PC-9 (cell line): ENCODE measurements at regions not wholly inside any gene's neighbourhood (a gene's known extent, or its start where the extent isn't known, plus 50 kb on each side); places are given as distances from the start of the nearest gene placed in this dataset.

Experiments used
- BruUV-seq: library from RNA; stranded (reverse); fragments of 400-500 nt; replicated peaks from 2 replicates; lab custom pipeline; 2021; lab: Mats Ljungman, UMichigan
- CTCF ChIA-PET: fragments of 300-600 bp; sonication (Branson Sonifier 250); formaldehyde crosslinking; loops from one replicate; lab custom pipeline; 2022; ENCODE audit warnings: antibody characterized with exemption; lab: Charles Lee
- POLR2A ChIA-PET: fragments of 300-600 bp; sonication (Branson Sonifier 250); formaldehyde crosslinking; loops from one replicate; lab custom pipeline; 2022; ENCODE audit warnings: antibody characterized with exemption; ENCODE audit not compliant: unreplicated experiment; lab: Charles Lee
- DNase-seq, 2 experiments: peaks; one replicate each; pipeline versions ENCODE4 v3.0.0 to v3.0.0-alpha.2; 2015 to 2022; ENCODE audit warnings: mixed read lengths in 1 of 2
- H2AFZ ChIP-seq: fragments of 200-600 bp; sonication (generic); 2 replicates; pipeline ENCODE4 v1.8.1; 2017; ENCODE audit warnings: antibody characterized with exemption
- H3F3A ChIP-seq: fragments of 200-600 bp; sonication (generic); 2 replicates; pipeline ENCODE4 v1.8.1; 2017; ENCODE audit warnings: antibody characterized with exemption, mild to moderate bottlenecking, low read depth; ENCODE audit not compliant: insufficient read depth
- H3K27ac ChIP-seq: fragments of 200-600 bp; sonication (generic); 2 replicates; pipeline ENCODE4 v1.6.1; 2016; ENCODE audit warnings: mixed run types
- H3K27me3 ChIP-seq: fragments of 200-600 bp; sonication (generic); 2 replicates; pipeline ENCODE4 v1.6.1; 2016; ENCODE audit warnings: low read depth, mixed run types; ENCODE audit not compliant: insufficient read depth
- H3K36me3 ChIP-seq: fragments of 200-600 bp; sonication (generic); 2 replicates; pipeline ENCODE4 v1.6.1; 2016; ENCODE audit warnings: low read depth, mixed run types
- H3K4me1 ChIP-seq: fragments of 200-600 bp; sonication (generic); replicated peaks from 2 replicates; pipeline ENCODE4 v1.6.1; 2016; ENCODE audit warnings: mixed run types; ENCODE audit not compliant: insufficient read depth
- H3K4me2 ChIP-seq: fragments of 200-600 bp; sonication (generic); 2 replicates; pipeline ENCODE4 v1.6.1; 2017; ENCODE audit warnings: mixed run types
- H3K4me3 ChIP-seq: fragments of 200-600 bp; sonication (generic); 2 replicates; pipeline ENCODE4 v1.6.1; 2016; ENCODE audit warnings: mixed run types
- H3K79me2 ChIP-seq: fragments of 200-600 bp; sonication (generic); 2 replicates; pipeline ENCODE4 v1.6.1; 2017; ENCODE audit warnings: low read depth, mixed run types
- H3K9me2 ChIP-seq: fragments of 200-600 bp; sonication (generic); 2 replicates; pipeline ENCODE4 v1.8.1; 2017; ENCODE audit warnings: mild to moderate bottlenecking; ENCODE audit not compliant: insufficient read depth
- H3K9me3 ChIP-seq: fragments of 200-600 bp; sonication (generic); 2 replicates; pipeline ENCODE4 v1.8.1; 2016; ENCODE audit warnings: low read depth; ENCODE audit not compliant: insufficient read depth
- H4K20me1 ChIP-seq: fragments of 200-600 bp; sonication (generic); 2 replicates; pipeline ENCODE4 v1.8.1; 2017; ENCODE audit not compliant: insufficient read depth
- CTCF ChIP-seq: fragments of 200-600 bp; sonication (generic); conservative IDR thresholded peaks from 2 replicates; pipeline ENCODE4 v1.6.1; 2017; ENCODE audit warnings: mixed run types, antibody characterized with exemption, mild to moderate bottlenecking, moderate library complexity
- EZH2 ChIP-seq: fragments of 200-600 bp; sonication (generic); IDR thresholded peaks from 2 replicates; pipeline ENCODE4 v1.8.0; 2017; ENCODE audit warnings: antibody characterized with exemption, low read depth
- intact Hi-C: fragments of 100-400 bp; cut with micrococcal nuclease; formaldehyde crosslinking; loops from one replicate; pipeline ENCODE4 v1.10.0; 2022; ENCODE audit not compliant: unreplicated experiment

- BruUV-seq = no TSS peak
- intact Hi-C loops = no loop called here
- no peak overlapping the region for H3K27ac ChIP-seq
- no peak overlapping the region for H2AFZ ChIP-seq
- DNase-seq = no peak
- CTCF ChIA-PET = no interaction called here
- H3K4me1 ChIP-seq = 0 out of 2 replicates have a peak, but pooled peaks cover 2% of the 10 kb centered on the region
- H3F3A ChIP-seq = no peaks in the 10 kb centered on the region
- no peak overlapping the region for H3K4me3 ChIP-seq
- no peak overlapping the region for H3K4me2 ChIP-seq
- POLR2A ChIA-PET = no interaction called here
- no peaks in the 10 kb centered on the region for H3K79me2 ChIP-seq
- H3K36me3 ChIP-seq = no peaks in the 10 kb centered on the region
- H3K9me2 ChIP-seq = no peaks in the 10 kb centered on the region
- no peaks in the 10 kb centered on the region for H4K20me1 ChIP-seq
- H3K27me3 ChIP-seq = 0 out of 2 replicates have a peak, but pooled peaks cover 7% of the 10 kb centered on the region
- H3K9me3 ChIP-seq = no peaks in the 10 kb centered on the region
- TF ChIP-seq CTCF = no peak
Measured at GRCh38 chr7:153185936-153186335, 426.4 kb downstream of the ACTR3B start.

GRCh38 chr7:153188161-153188560 lies 428.6 kb downstream of the ACTR3B start:
- Histone ChIP-seq H3F3A (no peaks in the 10 kb centered on the region), H3K4me1 (0 out of 2 replicates have a peak, but pooled peaks cover 4% of the 10 kb centered on the region), H3K9me2 (no peaks in the 10 kb centered on the region), H3K79me2 (no peaks in the 10 kb centered on the region), H3K27ac (no peak overlapping the region), H3K4me2 (no peak overlapping the region), H3K9me3 (no peaks in the 10 kb centered on the region), H2AFZ (no peak overlapping the region), H4K20me1 (no peaks in the 10 kb centered on the region), H3K4me3 (no peak overlapping the region), H3K27me3 (no peaks in the 10 kb centered on the region), H3K36me3 (no peaks in the 10 kb centered on the region)
- ChIA-PET POLR2A (no interaction called here), CTCF (interaction anchor here (0.6 kb wide), 1 partner anchor 1435 kb away, joined by 4 read pairs; no protein-coding TSS in a partner anchor)
- no peak for TF ChIP-seq EZH2
- no peak for TF ChIP-seq CTCF
- BruUV-seq = no TSS peak
- DNase-seq = no peak
- intact Hi-C loops = no loop called here

GRCh38 chr7:153188630-153189029 lies 429.1 kb downstream of the ACTR3B start:
- Histone ChIP-seq H3K9me2 (no peaks in the 10 kb centered on the region), H4K20me1 (no peaks in the 10 kb centered on the region), H3K4me1 (0 out of 2 replicates have a peak, but pooled peaks cover 4% of the 10 kb centered on the region), H2AFZ (no peak overlapping the region), H3K4me3 (no peak overlapping the region), H3K27ac (no peak overlapping the region), H3K27me3 (no peaks in the 10 kb centered on the region), H3K36me3 (no peaks in the 10 kb centered on the region), H3K4me2 (no peak overlapping the region), H3K79me2 (no peaks in the 10 kb centered on the region), H3F3A (no peaks in the 10 kb centered on the region), H3K9me3 (no peaks in the 10 kb centered on the region)
- ChIA-PET CTCF (interaction anchor here (0.6 kb wide), 1 partner anchor 1435 kb away, joined by 4 read pairs; no protein-coding TSS in a partner anchor), POLR2A (no interaction called here)
- DNase-seq = no peak
- TF ChIP-seq CTCF (no peak), EZH2 (no peak)
- BruUV-seq = no TSS peak
- intact Hi-C loops = no loop called here
